GM21723 (cell line): ENCODE measurements at regions not wholly inside any gene's neighbourhood (a gene's known extent, or its start where the extent isn't known, plus 50 kb on each side); places are given as distances from the start of the nearest gene placed in this dataset.

Experiments used
- ATAC-seq: cut with Tn5 transposase; IDR thresholded peaks from one replicate; pipeline ENCODE4 v1.9.1; 2021; ENCODE audit warnings: mild to moderate bottlenecking, moderate library complexity; ENCODE audit not compliant: unreplicated experiment

DNA sequence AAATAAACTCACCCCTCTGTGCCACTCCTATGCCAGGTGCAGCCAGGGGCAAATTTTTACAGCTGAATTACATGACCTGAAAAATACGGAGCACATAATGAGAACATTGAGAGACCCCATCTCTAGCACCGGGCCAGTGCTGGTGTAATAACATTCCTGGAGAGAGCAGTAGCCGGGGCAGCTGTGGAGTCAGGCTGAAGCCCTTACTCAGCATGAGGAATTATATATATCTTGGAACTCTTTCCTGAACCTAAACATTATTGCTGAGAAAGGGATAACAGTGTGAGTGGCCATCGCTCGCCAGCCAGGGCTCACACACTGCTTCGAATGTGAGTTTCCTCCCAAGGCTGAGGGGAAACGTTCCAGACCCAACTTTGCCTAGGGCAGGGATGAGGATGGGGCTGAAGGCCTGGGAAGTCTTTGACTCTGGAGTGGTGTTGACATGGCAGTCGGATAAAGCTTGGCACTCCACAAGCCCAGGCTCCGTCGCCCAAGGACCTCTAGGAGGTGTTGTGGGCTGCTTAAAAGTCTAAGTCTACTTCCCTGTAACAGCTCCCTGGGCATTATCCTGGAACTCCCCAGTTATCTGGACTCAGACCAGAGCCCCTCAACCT lies 269.8 kb downstream of the CDC5L start:
- ATAC-seq: no peak

DNA sequence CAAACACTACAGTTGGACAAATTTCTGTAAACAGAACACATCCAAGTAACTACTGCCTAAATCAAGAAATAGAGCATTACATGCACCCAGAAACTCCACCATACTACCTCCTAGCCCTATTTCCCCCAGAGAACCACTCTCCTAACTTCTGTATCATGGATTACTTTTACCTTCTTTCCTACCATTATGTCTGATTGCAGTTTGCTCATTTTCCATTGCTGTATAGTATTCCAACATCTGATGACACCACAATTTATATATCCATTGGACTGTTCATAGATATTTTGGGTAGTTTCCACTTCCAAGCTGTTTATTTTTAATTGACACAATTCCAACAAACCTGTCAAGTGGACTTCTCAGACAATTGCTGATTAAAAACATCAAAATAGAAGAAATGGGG lies 271.1 kb downstream of the CDC5L start:
- no peak for ATAC-seq

DNA sequence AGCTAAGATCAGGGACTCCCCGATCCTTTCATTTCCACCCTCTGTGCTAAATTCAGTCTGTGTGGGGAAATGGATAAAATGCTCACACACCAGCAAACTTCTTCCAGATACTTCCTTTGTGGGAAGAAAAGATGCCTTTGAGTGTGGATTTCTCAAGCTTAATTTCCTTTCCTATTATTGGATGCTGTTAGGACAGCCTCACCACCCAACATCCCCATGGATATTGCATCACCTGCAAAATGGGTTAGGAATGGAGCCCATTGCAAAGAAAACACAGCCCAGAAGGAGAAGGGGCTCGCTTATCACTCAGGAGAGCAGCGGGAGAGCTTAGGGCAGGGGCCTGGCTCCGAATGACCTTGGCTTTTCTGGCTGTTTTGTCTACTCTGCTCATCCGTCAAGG lies 272.2 kb downstream of the CDC5L start:
- no peak for ATAC-seq

GRCh38 chr6:44660561-44661220 lies 273.2 kb downstream of the CDC5L start:
- no peak for ATAC-seq

DNA sequence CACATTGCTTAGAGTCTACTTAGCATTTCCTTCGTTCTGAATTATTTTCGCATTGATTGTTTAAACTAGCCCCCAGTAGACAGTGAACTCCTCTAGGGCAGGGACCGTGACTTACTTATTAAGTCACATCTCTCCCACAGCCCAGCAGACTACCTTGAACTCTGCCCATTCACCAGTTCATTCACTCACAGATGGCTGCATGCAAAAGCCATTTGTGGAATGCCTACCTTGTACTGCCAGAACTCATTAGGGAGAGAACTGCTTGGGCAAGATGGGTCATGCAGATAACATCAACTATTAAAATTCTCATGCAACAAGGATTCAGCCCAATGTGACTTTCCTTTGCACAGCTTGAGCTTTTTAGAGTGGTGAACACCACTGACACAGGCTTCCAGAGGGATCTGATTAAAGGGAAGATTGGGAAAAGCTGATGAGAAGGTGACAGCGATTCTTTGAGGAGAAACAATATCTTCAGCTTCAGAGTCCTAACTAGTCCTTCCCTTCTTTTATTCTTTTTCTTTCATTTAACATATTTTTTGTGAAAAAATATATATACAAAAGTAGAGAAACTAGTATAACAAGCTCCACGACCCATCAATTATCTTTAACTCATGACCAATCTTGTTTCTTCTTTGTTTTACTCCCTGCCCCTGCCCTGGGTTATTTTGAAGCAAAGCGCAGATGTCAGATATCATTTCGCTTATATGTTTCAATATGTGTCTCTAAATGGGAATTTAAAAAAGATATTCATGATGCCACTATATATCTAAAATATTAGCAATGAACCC lies 273.9 kb downstream of the CDC5L start:
- no peak for ATAC-seq

DNA sequence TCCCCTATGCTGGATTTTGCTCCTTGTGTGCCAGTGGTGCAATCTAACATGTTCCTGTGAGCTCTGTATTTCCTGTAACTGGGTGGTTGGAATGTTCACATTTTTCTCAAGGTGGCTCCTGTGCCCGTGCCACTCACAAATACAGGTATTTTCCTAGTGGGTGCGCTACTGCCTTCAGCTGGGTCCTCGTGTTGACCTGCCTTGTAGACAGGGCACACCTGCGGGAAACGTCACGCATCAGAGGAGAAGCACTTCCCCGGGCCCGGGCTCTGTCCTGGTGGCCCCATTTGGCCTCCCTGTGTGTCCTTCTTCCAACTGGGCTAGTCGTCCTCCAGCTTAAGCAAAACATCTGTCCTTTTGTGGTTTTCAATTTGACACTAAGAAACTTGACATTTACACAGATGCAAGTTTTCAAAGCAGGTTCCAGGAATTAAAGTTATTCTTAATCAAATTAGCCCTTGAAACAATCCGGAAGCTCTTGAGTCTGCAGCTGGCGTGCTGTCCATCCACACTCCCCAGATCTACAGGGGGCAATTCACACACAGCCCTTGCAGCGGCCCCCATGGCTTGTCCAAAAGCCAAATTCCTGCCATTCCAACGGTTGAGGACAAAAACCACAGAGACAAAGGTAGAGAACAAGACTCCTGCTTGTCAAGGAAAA lies 275.1 kb downstream of the CDC5L start:
- no peak for ATAC-seq

DNA sequence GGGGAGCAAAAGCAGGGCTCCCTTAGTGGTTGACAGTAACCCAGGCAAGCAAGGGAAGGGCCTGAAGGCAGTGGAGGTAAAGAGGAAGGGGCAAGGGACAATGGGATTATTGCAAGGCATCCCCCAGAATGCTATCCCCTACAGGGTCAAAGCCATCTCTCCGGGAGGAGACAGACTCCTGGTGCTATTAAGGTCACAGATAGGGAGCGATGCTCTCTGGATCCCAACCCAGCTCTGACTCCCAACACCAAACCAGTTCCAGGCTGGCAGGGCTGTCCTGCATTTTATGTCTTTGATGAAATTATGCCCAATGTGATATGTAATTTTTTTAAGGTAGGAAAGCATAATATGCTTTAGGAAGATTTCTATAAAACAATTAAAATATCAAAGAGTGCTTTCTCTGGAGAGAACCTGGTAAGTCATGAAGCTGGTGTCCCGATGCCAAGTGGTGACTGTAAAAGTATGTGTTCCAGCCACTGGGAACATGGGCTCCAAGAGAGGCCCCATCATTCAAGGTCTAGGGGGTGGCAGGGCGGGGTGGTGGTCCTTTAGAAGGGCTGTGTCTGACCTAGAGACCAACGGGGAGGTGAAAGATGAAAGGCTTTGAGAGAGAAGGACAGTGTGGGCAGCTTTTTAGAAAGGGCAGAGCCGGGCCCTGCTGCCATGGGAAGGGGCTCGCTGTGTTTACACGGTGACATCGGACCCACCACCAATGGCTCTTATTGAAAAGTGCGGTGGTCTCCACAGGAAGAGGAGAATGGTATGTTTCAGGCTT lies 276.5 kb downstream of the CDC5L start:
- no peak for ATAC-seq

DNA sequence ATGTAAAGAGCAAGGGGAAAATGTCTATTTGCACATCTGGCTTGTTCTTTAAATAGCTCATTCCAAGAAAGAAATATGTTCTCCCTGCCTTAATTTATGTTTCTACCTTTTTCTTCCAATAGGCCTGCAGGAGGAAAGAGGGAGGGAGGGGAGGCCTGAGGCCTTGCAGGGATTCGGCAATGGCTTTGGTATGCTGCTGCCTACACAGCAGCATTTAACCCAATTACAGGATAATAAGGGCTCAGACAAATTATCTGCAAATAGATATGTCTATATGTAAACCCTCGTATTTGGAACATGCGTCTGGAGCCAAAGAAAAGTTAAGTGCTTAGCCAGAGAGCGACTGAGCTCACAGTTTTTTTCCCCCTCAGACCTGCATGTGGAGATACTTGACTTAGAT lies 277.2 kb downstream of the CDC5L start:
- ATAC-seq: no peak

DNA sequence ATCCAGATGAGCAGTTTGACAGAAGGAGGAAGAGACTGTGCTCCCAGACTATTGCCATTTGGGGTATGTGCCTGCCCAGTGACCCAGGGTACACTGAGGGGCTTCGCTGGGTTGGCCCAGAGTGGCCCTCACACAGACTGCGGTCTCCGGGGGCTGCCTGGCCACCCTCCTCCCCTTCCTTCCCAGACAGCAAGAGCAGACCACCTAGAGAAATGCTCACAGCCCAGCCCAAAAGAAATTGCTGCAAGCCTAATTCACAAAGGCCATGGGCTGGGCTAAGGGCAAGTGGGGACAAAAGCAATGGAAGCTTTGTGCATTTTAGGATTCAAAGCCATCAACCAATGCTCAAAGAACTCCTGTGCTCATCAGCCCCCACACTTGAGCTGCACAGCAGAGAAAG lies 277.6 kb downstream of the CDC5L start:
- ATAC-seq: no peak

GRCh38 chr6:44665683-44666082 lies 278.2 kb downstream of the CDC5L start:
- no peak for ATAC-seq

GRCh38 chr6:44666324-44666723 lies 278.8 kb downstream of the CDC5L start:
- ATAC-seq: no peak

DNA sequence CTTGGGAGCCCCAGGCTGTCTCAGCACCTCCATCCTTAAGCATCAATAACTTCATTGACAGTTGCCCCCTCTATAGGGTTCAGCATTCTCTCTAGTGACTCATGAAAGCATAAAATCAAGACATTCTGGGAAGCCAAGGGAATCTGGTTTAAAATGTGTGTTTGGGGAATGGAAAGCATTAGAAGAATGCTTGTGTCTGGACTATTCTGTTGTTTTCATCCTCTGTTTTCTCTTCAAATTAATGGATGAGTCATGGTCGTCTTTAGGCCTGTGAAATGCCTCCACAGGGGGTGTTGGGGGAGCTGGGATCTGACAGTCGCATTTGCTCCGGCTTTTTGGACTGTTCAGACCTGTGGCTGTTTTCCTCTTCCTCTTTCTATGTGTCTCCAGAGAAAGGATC lies 279.7 kb downstream of the CDC5L start:
- ATAC-seq: no peak

- ATAC-seq: no peak
Observed at GRCh38 chr6:44667668-44668390, 280.3 kb downstream of the CDC5L start.

- ATAC-seq: no peak
Observed at GRCh38 chr6:44668391-44668930, 281.0 kb downstream of the CDC5L start.

GRCh38 chr6:44668976-44669934 lies 281.7 kb downstream of the CDC5L start:
- ATAC-seq: no peak

DNA sequence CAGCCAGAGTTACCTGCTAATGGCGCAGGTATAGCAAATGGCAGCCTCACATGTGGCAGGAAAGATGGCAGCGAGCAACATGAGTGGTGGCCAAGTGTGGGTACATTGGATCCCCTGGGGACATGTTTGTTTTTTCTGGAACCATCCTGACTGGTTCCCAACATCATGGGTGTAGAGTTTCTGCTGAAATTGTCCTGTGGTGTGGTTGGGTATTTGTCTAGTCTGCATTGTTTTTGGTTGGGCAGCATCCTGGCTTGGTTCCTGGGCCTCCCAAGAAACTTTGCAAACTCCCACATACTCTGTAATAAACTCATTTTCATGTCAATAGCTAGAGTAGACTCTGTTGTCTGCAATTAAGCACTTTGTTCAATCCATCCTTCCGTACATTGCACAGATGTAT lies 282.6 kb downstream of the CDC5L start:
- no peak for ATAC-seq

DNA sequence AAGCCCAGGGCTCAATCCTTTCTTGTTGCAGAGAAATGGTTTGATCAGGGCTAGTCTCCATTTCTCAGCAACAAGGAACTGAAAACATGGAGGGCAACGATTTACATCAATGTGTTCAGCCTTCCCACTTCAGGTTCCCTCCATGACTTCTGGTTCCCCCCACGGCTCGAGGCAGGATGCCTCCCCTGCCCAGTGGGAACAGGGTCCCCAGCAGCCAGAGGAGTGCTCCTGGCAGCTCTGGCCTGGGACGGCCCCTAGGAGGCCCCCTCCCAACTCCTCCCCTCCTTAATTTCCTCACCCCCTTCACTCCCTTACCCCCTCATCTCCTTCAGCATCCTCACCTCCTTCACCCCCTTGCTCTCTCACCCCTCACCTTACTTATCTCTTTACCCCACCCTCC lies 283.8 kb downstream of the CDC5L start:
- ATAC-seq: no peak

DNA sequence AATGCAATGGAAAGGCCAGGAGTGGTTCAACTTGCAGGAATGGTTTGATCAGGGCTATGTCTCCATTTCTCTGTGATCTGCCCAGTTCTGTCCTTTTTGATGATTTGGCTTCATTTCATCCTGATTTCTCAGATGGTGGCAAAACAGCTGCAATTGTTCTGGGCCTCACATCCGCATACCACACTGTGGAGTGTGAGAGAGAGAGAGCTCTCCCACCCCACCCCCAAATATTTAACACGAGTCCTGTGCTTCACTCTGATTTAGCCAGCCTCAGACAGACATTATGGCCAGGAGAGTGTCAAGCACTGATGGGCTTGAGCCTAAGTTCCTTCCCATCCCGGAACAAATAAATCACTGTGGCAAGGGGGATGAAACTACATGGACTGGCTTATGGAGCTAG lies 284.6 kb downstream of the CDC5L start:
- no peak for ATAC-seq

DNA sequence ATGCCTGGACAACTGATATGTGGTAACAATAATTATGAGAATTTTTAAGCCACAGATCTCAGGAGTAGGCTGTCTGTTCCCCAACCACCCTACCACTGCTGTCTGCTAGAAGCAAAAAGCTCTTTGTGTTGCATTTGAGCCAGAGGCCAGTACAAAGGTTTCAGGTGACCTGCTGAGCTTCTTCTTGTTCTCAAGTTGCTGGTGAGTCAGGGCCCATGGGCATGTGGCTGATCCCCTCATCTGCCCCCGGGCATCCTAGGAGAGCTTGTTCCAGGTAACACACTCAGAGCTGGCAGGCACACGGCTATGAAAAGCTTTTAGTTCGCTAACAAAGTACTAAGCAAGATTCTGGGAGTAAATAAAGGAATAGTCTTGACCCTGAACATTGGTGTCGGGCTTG lies 285.3 kb downstream of the CDC5L start:
- no peak for ATAC-seq
